SK-N-SH treated with all-trans-retinoic acid at 6 μM for 48 hours (cell line): ENCODE measurements at regions not wholly inside any gene's neighbourhood (a gene's known extent, or its start where the extent isn't known, plus 50 kb on each side); places are given as distances from the start of the nearest gene placed in this dataset.

Experiments
- ATAC-seq: fragments of 200-7000 bp; cut with Tn5 transposase; 3 replicates; pipeline ENCODE4 v1.9.1; 2020; ENCODE audit warnings: mild to moderate bottlenecking, moderate library complexity
- ARNTL ChIP-seq: fragments of 450-650 bp; formaldehyde crosslinking; IDR thresholded peaks from 2 replicates; pipeline ENCODE4 v1.5.0; 2020; ENCODE audit warnings: low read depth, mild to moderate bottlenecking, moderate library complexity, borderline replicate concordance
- CREB5 ChIP-seq: fragments of 250-450 bp; sonication (Bioruptor Pico); IDR thresholded peaks from 2 replicates; pipeline ENCODE4 v1.5.1; 2020; ENCODE audit warnings: low read depth, mild to moderate bottlenecking, moderate library complexity
- CSDC2 ChIP-seq: fragments of 250-450 bp; sonication (Bioruptor Pico); IDR thresholded peaks from 2 replicates; pipeline ENCODE4 v1.5.0; 2020; ENCODE audit warnings: mild to moderate bottlenecking, moderate library complexity
- CSRNP3 ChIP-seq: fragments of 250-450 bp; sonication (Bioruptor Pico); IDR thresholded peaks from 2 replicates; pipeline ENCODE4 v1.5.1; 2021; ENCODE audit warnings: mild to moderate bottlenecking, moderate library complexity
- ESRRG ChIP-seq: fragments of 250-450 bp; sonication (Bioruptor Pico); IDR thresholded peaks from 2 replicates; pipeline ENCODE4 v1.6.1; 2021; ENCODE audit warnings: mild to moderate bottlenecking
- GLIS3 ChIP-seq: fragments of 250-450 bp; sonication (Bioruptor Pico); IDR thresholded peaks from 2 replicates; pipeline ENCODE4 v1.5.0; 2020; ENCODE audit warnings: mild to moderate bottlenecking, moderate library complexity
- ISL1 ChIP-seq: fragments of 250-450 bp; sonication (Bioruptor Pico); IDR thresholded peaks from 2 replicates; pipeline ENCODE4 v2.1.2; 2022; ENCODE audit warnings: mild to moderate bottlenecking, moderate library complexity
- OSR1 ChIP-seq: fragments of 250-450 bp; sonication (Bioruptor Pico); IDR thresholded peaks from 2 replicates; pipeline ENCODE4 v1.8.0; 2022; ENCODE audit warnings: moderate library complexity, mild to moderate bottlenecking, inconsistent platforms
- PATZ1 ChIP-seq: fragments of 250-450 bp; sonication (Bioruptor Pico); IDR thresholded peaks from 2 replicates; pipeline ENCODE4 v1.8.0; 2020; ENCODE audit warnings: mild to moderate bottlenecking, moderate library complexity, borderline replicate concordance
- POU6F1 ChIP-seq: fragments of 250-450 bp; sonication (Bioruptor Pico); IDR thresholded peaks from 2 replicates; pipeline ENCODE4 v1.8.0; 2021; ENCODE audit warnings: low read depth, mild to moderate bottlenecking, moderate library complexity, borderline replicate concordance
- PPARA ChIP-seq: fragments of 250-450 bp; sonication (Bioruptor Pico); IDR thresholded peaks from 2 replicates; pipeline ENCODE4 v1.5.0; 2020; ENCODE audit warnings: mild to moderate bottlenecking, borderline replicate concordance
- RARB ChIP-seq: fragments of 250-450 bp; sonication (Bioruptor Pico); IDR thresholded peaks from 2 replicates; pipeline ENCODE4 v1.8.0; 2021; ENCODE audit warnings: mild to moderate bottlenecking, moderate library complexity
- SNAI2 ChIP-seq: fragments of 250-450 bp; sonication (Bioruptor Pico); IDR thresholded peaks from 2 replicates; pipeline ENCODE4 v1.5.0; 2020; ENCODE audit warnings: mild to moderate bottlenecking, moderate library complexity
- ZC3H10 ChIP-seq: fragments of 250-450 bp; sonication (Bioruptor Pico); IDR thresholded peaks from 2 replicates; pipeline ENCODE4 v1.5.1; 2021; ENCODE audit warnings: mild to moderate bottlenecking, moderate library complexity
- ZFP3 ChIP-seq: fragments of 250-450 bp; sonication (Bioruptor Pico); IDR thresholded peaks from 2 replicates; pipeline ENCODE4 v1.5.0; 2020; ENCODE audit warnings: mild to moderate bottlenecking, moderate library complexity
- ZFP30 ChIP-seq: fragments of 450-650 bp; formaldehyde crosslinking; IDR thresholded peaks from 2 replicates; pipeline ENCODE4 v1.5.0; 2022; ENCODE audit warnings: mild to moderate bottlenecking, moderate library complexity
- ZNF70 ChIP-seq: fragments of 450-650 bp; formaldehyde crosslinking; IDR thresholded peaks from 2 replicates; pipeline ENCODE4 v1.5.0; 2020; ENCODE audit warnings: mild to moderate bottlenecking, moderate library complexity
- TF ChIP-seq, protein P1 (sequence below): fragments of 250-450 bp; sonication (Bioruptor Pico); IDR thresholded peaks from 2 replicates; pipeline ENCODE4 v1.5.0; 2020; ENCODE audit warnings: mild to moderate bottlenecking, moderate library complexity

DNA sequence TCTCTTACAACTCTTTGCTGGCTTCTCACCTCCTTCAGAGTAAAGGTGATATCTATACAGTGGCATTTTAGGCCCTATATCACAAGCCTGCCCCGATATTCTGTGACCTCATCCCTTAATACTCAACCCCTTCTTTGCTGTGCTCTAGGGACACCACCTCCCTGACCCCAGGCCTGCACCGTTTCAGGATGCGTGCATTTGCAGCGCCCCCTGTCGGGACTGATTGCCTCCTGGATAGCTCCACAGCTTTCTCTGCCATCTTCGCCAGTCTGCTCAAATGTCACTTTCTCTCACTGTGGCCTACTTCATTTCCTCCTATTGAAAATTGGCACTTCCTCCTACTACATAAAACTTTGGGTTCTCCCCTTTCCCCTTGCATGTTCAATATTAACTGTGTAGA is 289.6 kb downstream of the SOCS6 start:
- no peak for TF ChIP-seq ZFP30 (CRISPR knock-in tag)
- TF ChIP-seq ARNTL (CRISPR knock-in tag), result no peak
- TF ChIP-seq PATZ1 (CRISPR knock-in tag), result no peak
- no peak for TF ChIP-seq PPARA (CRISPR knock-in tag)
- TF ChIP-seq CSRNP3 (CRISPR knock-in tag), result no peak
- TF ChIP-seq ZC3H10, result no peak
- TF ChIP-seq POU6F1, result no peak
- TF ChIP-seq CREB5 (CRISPR knock-in tag), result no peak
- no peak for TF ChIP-seq ZFP3
- TF ChIP-seq, protein P1, sequence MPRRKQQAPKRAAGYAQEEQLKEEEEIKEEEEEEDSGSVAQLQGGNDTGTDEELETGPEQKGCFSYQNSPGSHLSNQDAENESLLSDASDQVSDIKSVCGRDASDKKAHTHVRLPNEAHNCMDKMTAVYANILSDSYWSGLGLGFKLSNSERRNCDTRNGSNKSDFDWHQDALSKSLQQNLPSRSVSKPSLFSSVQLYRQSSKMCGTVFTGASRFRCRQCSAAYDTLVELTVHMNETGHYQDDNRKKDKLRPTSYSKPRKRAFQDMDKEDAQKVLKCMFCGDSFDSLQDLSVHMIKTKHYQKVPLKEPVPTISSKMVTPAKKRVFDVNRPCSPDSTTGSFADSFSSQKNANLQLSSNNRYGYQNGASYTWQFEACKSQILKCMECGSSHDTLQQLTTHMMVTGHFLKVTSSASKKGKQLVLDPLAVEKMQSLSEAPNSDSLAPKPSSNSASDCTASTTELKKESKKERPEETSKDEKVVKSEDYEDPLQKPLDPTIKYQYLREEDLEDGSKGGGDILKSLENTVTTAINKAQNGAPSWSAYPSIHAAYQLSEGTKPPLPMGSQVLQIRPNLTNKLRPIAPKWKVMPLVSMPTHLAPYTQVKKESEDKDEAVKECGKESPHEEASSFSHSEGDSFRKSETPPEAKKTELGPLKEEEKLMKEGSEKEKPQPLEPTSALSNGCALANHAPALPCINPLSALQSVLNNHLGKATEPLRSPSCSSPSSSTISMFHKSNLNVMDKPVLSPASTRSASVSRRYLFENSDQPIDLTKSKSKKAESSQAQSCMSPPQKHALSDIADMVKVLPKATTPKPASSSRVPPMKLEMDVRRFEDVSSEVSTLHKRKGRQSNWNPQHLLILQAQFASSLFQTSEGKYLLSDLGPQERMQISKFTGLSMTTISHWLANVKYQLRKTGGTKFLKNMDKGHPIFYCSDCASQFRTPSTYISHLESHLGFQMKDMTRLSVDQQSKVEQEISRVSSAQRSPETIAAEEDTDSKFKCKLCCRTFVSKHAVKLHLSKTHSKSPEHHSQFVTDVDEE, result no peak
- no peak for TF ChIP-seq RARB (CRISPR knock-in tag)
- no peak for TF ChIP-seq SNAI2
- no peak for ATAC-seq

- no peak for ATAC-seq
- TF ChIP-seq ZC3H10 (no peak), ISL1 (CRISPR knock-in tag) (no peak), ESRRG (CRISPR knock-in tag) (no peak), CSDC2 (CRISPR knock-in tag) (no peak), PATZ1 (CRISPR knock-in tag) (no peak), CSRNP3 (CRISPR knock-in tag) (no peak), PPARA (CRISPR knock-in tag) (no peak), SNAI2 (no peak), ARNTL (CRISPR knock-in tag) (no peak), ZFP3 (no peak), CREB5 (CRISPR knock-in tag) (no peak), OSR1 (CRISPR knock-in tag) (no peak), POU6F1 (no peak), GLIS3 (no peak), ZNF70 (CRISPR knock-in tag) (no peak)
- TF ChIP-seq, protein P1, result no peak
- TF ChIP-seq, all 23 proteins: peak for 0
These were observed 288.2 kb downstream of the SOCS6 start for GRCh38 chr18:70577023-70577420.
